Transverse colon (tissue), 4 donors: ENCODE measurements at regions not wholly inside any gene's neighbourhood (a gene's known extent, or its start where the extent isn't known, plus 50 kb on each side); places are given as distances from the start of the nearest gene placed in this dataset.

Experiments
- DNase-seq: peaks from one replicate; pipeline ENCODE4 v3.0.0-alpha.2; 2019
- H3K27ac ChIP-seq, 4 donors: fragments of 200-600 bp; sonication (generic); 2 replicates each; pipeline ENCODE4 v1.5.1; 2016 to 2018; ENCODE audit warnings: inconsistent platforms in 4 of 4
- H3K27me3 ChIP-seq: fragments of 200-600 bp; sonication (generic); 2 replicates; pipeline ENCODE4 v1.5.1; 2017; ENCODE audit warnings: inconsistent platforms
- H3K36me3 ChIP-seq, 4 donors: fragments of 200-600 bp; sonication (generic); 2 replicates each; pipeline ENCODE4 v1.5.1; 2017 to 2019; ENCODE audit warnings: inconsistent platforms in 4 of 4
- H3K4me1 ChIP-seq, 4 donors: fragments of 200-600 bp; sonication (generic); 2 replicates each; pipeline ENCODE4 v1.5.1; 2017 to 2020; ENCODE audit warnings: inconsistent platforms in 4 of 4
- H3K4me3 ChIP-seq, 4 donors: fragments of 200-600 bp; sonication (generic); 1 replicate in 1 of 4; 2 replicates in 3 of 4; pipeline versions ENCODE4 v1.5.1 to v1.6.1; 2017 to 2019; ENCODE audit warnings: inconsistent platforms in 4 of 4
- H3K9me3 ChIP-seq, 2 donors: fragments of 200-600 bp; sonication (generic); 2 replicates each; pipeline ENCODE4 v1.5.1; 2017 to 2019; ENCODE audit warnings: inconsistent platforms in 2 of 2
- EP300 ChIP-seq: sonication (generic); formaldehyde crosslinking; IDR thresholded peaks from one replicate; pipeline ENCODE4 v1.6.1; 2017; ENCODE audit warnings: antibody characterized with exemption, low read depth
- POLR2A ChIP-seq: fragments of 450-650 bp; IDR thresholded peaks from one replicate; pipeline ENCODE4 v1.6.1; 2016; ENCODE audit warnings: antibody characterized with exemption, mild to moderate bottlenecking, moderate library complexity
- POLR2AphosphoS5 ChIP-seq, 3 donors: sonication (generic); formaldehyde crosslinking; IDR thresholded peaks; one replicate each; pipeline ENCODE4 v1.6.1; 2016; ENCODE audit warnings: antibody characterized with exemption in 3 of 3
- WGBS, 2 donors: methylation state at CpG; one replicate each; pipeline ENCODE4 v1.1.5; 2018; ENCODE audit warnings: low coverage in 1 of 2; 5-methylcytosine and 5-hydroxymethylcytosine counted together
- in situ Hi-C, 4 donors: fragments of 200-750 bp; cut with MboI; loops; one replicate each; pipeline versions ENCODE4 v1.15.0 to v1.15.1; 2017; ENCODE audit warnings: low sequenced_read_pairs in 3 of 4, low pct_ligation_motif_present in 1 of 4, low pct_unique_long_range_greater_than_20kb in 1 of 4
- intact Hi-C: fragments of 100-400 bp; cut with DNase I; formaldehyde crosslinking; loops from one replicate; pipeline ENCODE4 v1.15.1; 2023; ENCODE audit warnings: low total_unique reads
- TF ChIP-seq, protein P1 (sequence below), 5 experiments: fragments of 200-600 bp in 3 of 5; fragments of 450-650 bp in 2 of 5; sonication (generic) in 3 of 5; IDR thresholded peaks; 1 replicate in 2 of 5; 2 replicates in 3 of 5; pipeline ENCODE4 v1.5.1; 2016 to 2017; ENCODE audit warnings: antibody characterized with exemption in 5 of 5, inconsistent platforms in 3 of 5, mild to moderate bottlenecking in 2 of 5, moderate library complexity in 1 of 5

DNA sequence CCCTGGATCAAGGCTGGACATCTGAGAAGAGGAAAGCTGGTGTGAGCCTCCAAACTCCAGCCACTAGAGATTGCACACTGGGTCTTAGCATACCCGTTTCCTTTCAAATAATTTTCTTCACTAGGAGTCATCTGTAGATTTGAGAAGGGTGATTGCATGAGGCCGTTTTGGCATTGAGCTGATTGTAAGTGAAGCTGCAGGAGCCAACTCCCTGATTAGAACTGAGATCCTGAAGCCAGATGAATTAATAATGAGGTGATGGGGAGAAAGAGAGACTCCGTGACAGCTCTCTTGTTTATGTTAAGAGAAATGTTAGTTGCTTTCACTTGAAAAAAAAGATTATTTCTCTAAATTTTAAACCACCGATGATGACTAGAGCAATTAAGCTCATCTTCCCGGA is 268.4 kb upstream of the THSD7B start:
- intact Hi-C loops (no loop called here), in situ Hi-C loops (no loop called here)
- DNase-seq: no peak
- Histone ChIP-seq H3K4me3 (no peak overlapping the region), H3K27me3 (no peaks in the 10 kb centered on the region), H3K4me1 (no peaks in the 10 kb centered on the region), H3K9me3 (no peaks in the 10 kb centered on the region), H3K36me3 (no peaks in the 10 kb centered on the region), H3K27ac (no peak overlapping the region)
- TF ChIP-seq EP300 (no peak), POLR2A (no peak), POLR2AphosphoS5 (IDR thresholded peaks at IDR 0.05) (no peak)
- TF ChIP-seq, protein P1, sequence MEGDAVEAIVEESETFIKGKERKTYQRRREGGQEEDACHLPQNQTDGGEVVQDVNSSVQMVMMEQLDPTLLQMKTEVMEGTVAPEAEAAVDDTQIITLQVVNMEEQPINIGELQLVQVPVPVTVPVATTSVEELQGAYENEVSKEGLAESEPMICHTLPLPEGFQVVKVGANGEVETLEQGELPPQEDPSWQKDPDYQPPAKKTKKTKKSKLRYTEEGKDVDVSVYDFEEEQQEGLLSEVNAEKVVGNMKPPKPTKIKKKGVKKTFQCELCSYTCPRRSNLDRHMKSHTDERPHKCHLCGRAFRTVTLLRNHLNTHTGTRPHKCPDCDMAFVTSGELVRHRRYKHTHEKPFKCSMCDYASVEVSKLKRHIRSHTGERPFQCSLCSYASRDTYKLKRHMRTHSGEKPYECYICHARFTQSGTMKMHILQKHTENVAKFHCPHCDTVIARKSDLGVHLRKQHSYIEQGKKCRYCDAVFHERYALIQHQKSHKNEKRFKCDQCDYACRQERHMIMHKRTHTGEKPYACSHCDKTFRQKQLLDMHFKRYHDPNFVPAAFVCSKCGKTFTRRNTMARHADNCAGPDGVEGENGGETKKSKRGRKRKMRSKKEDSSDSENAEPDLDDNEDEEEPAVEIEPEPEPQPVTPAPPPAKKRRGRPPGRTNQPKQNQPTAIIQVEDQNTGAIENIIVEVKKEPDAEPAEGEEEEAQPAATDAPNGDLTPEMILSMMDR (IDR thresholded peaks at IDR 0.05): no peak
- 70 to 77% methylated on average over 5 of the region's 5 CpGs for WGBS, 2 donors

DNA sequence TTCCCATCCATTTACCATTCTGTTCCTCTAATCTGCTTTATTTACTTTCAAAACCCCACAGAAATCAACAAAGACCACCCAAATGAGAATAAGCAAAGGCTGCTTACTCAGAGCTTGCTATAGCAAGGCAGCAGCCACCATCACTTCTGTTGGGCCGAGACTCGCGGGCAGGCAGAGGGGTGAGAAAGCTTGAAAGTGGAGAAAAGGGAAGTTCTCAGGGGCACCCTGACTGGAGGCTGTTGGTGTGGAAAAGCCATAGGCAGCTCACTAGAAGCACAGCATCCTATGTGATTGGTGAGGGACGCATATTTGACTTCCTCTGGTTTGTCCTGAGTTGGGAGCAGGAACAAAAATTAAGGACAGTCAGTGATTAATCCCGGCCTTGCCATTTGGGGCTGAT is 269.7 kb upstream of the THSD7B start:
- H3K27me3 ChIP-seq: no peaks in the 10 kb centered on the region
- WGBS, 2 donors: 74% methylated on average over 5 of the region's 5 CpGs; no CpG with 5 or more reads in 1 of the 2 donors
- no peak overlapping the region for H3K27ac ChIP-seq
- in situ Hi-C loops: no loop called here
- H3K9me3 ChIP-seq: no peaks in the 10 kb centered on the region
- no peak for DNase-seq
- intact Hi-C loops: no loop called here
- no peak overlapping the region for H3K4me3 ChIP-seq
- TF ChIP-seq POLR2AphosphoS5 (IDR thresholded peaks at IDR 0.05): no peak
- TF ChIP-seq POLR2A: no peak
- no peaks in the 10 kb centered on the region for H3K36me3 ChIP-seq
- H3K4me1 ChIP-seq: no peaks in the 10 kb centered on the region

DNA sequence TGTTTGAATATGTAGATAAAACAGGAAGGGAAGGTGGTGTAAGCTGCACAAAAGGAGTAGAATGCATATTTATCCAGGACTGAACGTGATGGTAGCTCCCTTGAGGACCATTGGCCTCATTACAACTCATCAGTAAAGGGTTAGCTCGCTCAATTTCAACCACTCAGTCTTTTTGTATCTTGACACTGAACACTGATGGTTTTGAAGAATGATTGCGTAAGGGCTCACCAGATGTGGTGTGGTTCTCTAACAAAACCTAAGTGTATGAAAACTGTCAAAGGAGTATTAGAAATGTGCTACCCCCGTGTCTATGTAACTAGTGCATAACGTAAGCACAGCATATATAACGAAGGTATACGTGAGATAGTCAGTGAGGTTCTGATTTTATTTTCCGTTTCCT is 272.4 kb upstream of the THSD7B start:
- WGBS, 2 donors: 59 to 73% methylated on average over 7 to 8 of the region's 8 CpGs
- no peak overlapping the region for H3K4me3 ChIP-seq
- intact Hi-C loops (no loop called here), in situ Hi-C loops (no loop called here)
- no peaks in the 10 kb centered on the region for H3K4me1 ChIP-seq
- TF ChIP-seq, protein P1 (IDR thresholded peaks at IDR 0.05): no peak
- TF ChIP-seq EP300 (no peak), POLR2AphosphoS5 (IDR thresholded peaks at IDR 0.05) (no peak), POLR2A (no peak)
- H3K36me3 ChIP-seq: no peaks in the 10 kb centered on the region
- peaks cover 0 to 7% of the 10 kb centered on the region in 2 donors for H3K9me3 ChIP-seq
- H3K27me3 ChIP-seq: no peaks in the 10 kb centered on the region
- H3K27ac ChIP-seq: no peak overlapping the region
- no peak for DNase-seq

DNA sequence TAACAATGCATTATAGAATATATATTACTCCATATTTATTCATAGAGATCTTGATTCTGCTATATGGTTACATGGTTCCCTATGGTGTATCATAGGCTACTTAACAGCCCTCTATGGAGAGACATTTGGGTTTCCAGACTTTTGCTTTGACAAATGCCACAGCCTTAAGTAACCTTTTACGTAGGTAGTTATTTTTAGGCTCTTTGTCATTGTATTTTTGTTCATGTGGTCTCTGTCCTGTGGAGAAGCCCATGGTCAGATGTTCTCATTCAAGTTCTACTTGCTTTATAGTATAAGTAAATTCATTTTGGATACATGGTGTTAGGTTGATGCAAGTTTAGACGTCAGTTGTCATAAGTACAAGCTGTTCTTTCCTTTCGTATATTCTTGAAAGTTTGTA is 275.2 kb upstream of the THSD7B start:
- Histone ChIP-seq H3K27me3 (no peaks in the 10 kb centered on the region), H3K36me3 (no peaks in the 10 kb centered on the region), H3K4me3 (no peak overlapping the region), H3K9me3 (peaks cover 0 to 7% of the 10 kb centered on the region in 2 donors), H3K27ac (no peak overlapping the region), H3K4me1 (no peaks in the 10 kb centered on the region)
- intact Hi-C loops (no loop called here), in situ Hi-C loops (no loop called here)
- 82 to 89% methylated on average over 2 to 3 of the region's 3 CpGs for whole genome bisulfite sequencing, 2 donors
- DNase-seq: no peak
- TF ChIP-seq POLR2A (no peak), EP300 (no peak), POLR2AphosphoS5 (IDR thresholded peaks at IDR 0.05) (no peak)
- TF ChIP-seq, protein P1 (IDR thresholded peaks at IDR 0.05): no peak

DNA sequence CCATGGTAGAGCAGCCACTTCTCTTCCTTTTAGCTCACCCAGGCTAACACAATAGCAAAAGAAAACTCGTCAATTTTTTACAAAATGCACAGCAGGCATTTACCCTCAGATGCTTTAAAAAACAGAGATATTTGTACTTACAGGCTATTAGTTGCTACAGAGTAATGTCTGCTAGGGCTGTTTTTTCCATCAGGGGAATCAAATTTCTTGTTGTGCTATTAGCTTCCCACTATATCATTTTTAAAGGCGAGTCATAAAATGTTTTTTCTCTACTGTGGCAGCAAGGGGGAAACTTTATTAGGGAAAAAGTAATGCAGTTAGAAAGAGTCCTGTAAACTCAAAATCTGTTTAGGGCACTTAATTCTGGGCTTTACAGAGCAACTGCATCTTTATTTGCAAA is 277.9 kb upstream of the THSD7B start:
- no peak for DNase-seq
- WGBS, 2 donors: 65 to 76% methylated on average over 2 of the region's 2 CpGs
- Histone ChIP-seq H3K9me3 (peaks cover 0 to 7% of the 10 kb centered on the region in 2 donors), H3K4me3 (no peak overlapping the region), H3K36me3 (no peaks in the 10 kb centered on the region), H3K27me3 (no peaks in the 10 kb centered on the region), H3K4me1 (no peaks in the 10 kb centered on the region), H3K27ac (no peak overlapping the region)
- intact Hi-C loops: no loop called here
- TF ChIP-seq POLR2AphosphoS5 (IDR thresholded peaks at IDR 0.05) (no peak), POLR2A (no peak), EP300 (no peak)
- TF ChIP-seq, protein P1 (IDR thresholded peaks at IDR 0.05): no peak
- in situ Hi-C loops: no loop called here
